Esophagus squamous epithelium (tissue), 5 donors: ENCODE measurements at regions not wholly inside any gene's neighbourhood (a gene's known extent, or its start where the extent isn't known, plus 50 kb on each side); places are given as distances from the start of the nearest gene placed in this dataset.

Experiments
- DNase-seq: peaks from one replicate; lab custom pipeline; 2025; lab: John Stamatoyannopoulos, UW
- H3K27ac ChIP-seq, 4 donors: fragments of 200-600 bp; sonication (generic); one replicate each; pipeline ENCODE4 v1.5.1; 2016 to 2019; ENCODE audit warnings: mild to moderate bottlenecking in 1 of 4
- H3K27me3 ChIP-seq, 4 donors: fragments of 200-600 bp; sonication (generic); 1 replicate in 3 of 4; 2 replicates in 1 of 4; pipeline versions ENCODE4 v1.5.1 to v1.6.0; 2017 to 2021; ENCODE audit warnings: antibody characterized with exemption in 1 of 4
- H3K36me3 ChIP-seq, 3 donors: fragments of 200-600 bp; sonication (generic); one replicate each; pipeline ENCODE4 v1.5.1; 2016 to 2019
- H3K4me1 ChIP-seq, 3 donors: fragments of 200-600 bp; sonication (generic); one replicate each; pipeline ENCODE4 v1.5.1; 2017 to 2019
- H3K4me3 ChIP-seq, 4 donors: fragments of 200-600 bp; sonication (generic); 1 replicate in 3 of 4; 2 replicates in 1 of 4; pipeline ENCODE4 v1.5.1; 2016 to 2019; ENCODE audit warnings: mild to moderate bottlenecking in 2 of 4, moderate library complexity in 1 of 4
- H3K9me3 ChIP-seq, 3 donors: fragments of 200-600 bp; sonication (generic); one replicate each; pipeline ENCODE4 v1.5.1; 2016 to 2019
- POLR2A ChIP-seq, 4 donors: fragments of 450-650 bp; IDR thresholded peaks; one replicate each; pipeline ENCODE4 v1.6.1; 2017; ENCODE audit warnings: antibody characterized with exemption in 4 of 4, mild to moderate bottlenecking in 4 of 4, moderate library complexity in 3 of 4
- WGBS, 2 donors: methylation state at CpG; one replicate each; pipeline ENCODE4 v1.1.5; 2018; 5-methylcytosine and 5-hydroxymethylcytosine counted together
- intact Hi-C: fragments of 100-400 bp; cut with DNase I; formaldehyde crosslinking; loops from one replicate; pipeline ENCODE4 v1.15.0; 2022
- TF ChIP-seq, protein P1 (sequence below), 6 experiments: fragments of 450-650 bp in 4 of 6; fragments of 200-600 bp in 2 of 6; sonication (generic) in 2 of 6; IDR thresholded peaks; one replicate each; pipeline ENCODE4 v1.5.1; 2016 to 2019; ENCODE audit warnings: antibody characterized with exemption in 6 of 6, mild to moderate bottlenecking in 4 of 6, moderate library complexity in 4 of 6
- donor health status: DM: yes; HTN: yes; CAD: no.

- H3K36me3 ChIP-seq: no peaks in the 10 kb centered on the region
- H3K4me1 ChIP-seq: peaks cover 19 to 88% (median 22%) of the 10 kb centered on the region in 3 donors
- no peaks in the 10 kb centered on the region for H3K27me3 ChIP-seq
- WGBS, 2 donors: 71 to 72% methylated on average over 8 of the region's 8 CpGs
- no peaks in the 10 kb centered on the region for H3K9me3 ChIP-seq
- intact Hi-C loops: no loop called here
- no peak for TF ChIP-seq POLR2A (IDR thresholded peaks at IDR 0.05)
- TF ChIP-seq, protein P1, sequence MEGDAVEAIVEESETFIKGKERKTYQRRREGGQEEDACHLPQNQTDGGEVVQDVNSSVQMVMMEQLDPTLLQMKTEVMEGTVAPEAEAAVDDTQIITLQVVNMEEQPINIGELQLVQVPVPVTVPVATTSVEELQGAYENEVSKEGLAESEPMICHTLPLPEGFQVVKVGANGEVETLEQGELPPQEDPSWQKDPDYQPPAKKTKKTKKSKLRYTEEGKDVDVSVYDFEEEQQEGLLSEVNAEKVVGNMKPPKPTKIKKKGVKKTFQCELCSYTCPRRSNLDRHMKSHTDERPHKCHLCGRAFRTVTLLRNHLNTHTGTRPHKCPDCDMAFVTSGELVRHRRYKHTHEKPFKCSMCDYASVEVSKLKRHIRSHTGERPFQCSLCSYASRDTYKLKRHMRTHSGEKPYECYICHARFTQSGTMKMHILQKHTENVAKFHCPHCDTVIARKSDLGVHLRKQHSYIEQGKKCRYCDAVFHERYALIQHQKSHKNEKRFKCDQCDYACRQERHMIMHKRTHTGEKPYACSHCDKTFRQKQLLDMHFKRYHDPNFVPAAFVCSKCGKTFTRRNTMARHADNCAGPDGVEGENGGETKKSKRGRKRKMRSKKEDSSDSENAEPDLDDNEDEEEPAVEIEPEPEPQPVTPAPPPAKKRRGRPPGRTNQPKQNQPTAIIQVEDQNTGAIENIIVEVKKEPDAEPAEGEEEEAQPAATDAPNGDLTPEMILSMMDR (IDR thresholded peaks at IDR 0.05): no peak
- no peak overlapping the region for H3K4me3 ChIP-seq
- peak overlapping the region in 3 of 4 donors; percentile 76 to 85 (median 81) for H3K27ac ChIP-seq
- no peak for DNase-seq
These were observed 338.9 kb downstream of the KLF5 start for GRCh38 chr13:73397496-73398305.

- Histone ChIP-seq H3K4me3 (no peak overlapping the region), H3K4me1 (peaks cover 8 to 68% (median 12%) of the 10 kb centered on the region in 3 donors), H3K9me3 (no peaks in the 10 kb centered on the region), H3K27me3 (no peaks in the 10 kb centered on the region), H3K27ac (peak overlapping the region; percentile 34 to 83 (median 70)), H3K36me3 (no peaks in the 10 kb centered on the region)
- TF ChIP-seq, protein P1 (IDR thresholded peaks at IDR 0.05): no peak
- intact Hi-C loops: no loop called here
- DNase-seq: no peak
These were observed 335.3 kb downstream of the KLF5 start for GRCh38 chr13:73394066-73394465.

GRCh38 chr13:73390100-73390499 lies 331.3 kb downstream of the KLF5 start:
- no peak for DNase-seq
- peak overlapping the region in 3 of 4 donors; percentile 52 to 71 (median 66) for H3K27ac ChIP-seq
- no peak for TF ChIP-seq POLR2A (IDR thresholded peaks at IDR 0.05)
- TF ChIP-seq, protein P1 (IDR thresholded peaks at IDR 0.05): no peak
- no peaks in the 10 kb centered on the region for H3K9me3 ChIP-seq
- no peaks in the 10 kb centered on the region for H3K27me3 ChIP-seq
- no peak overlapping the region for H3K4me3 ChIP-seq
- 71 to 75% methylated on average over 2 of the region's 2 CpGs for WGBS, 2 donors
- H3K36me3 ChIP-seq: no peaks in the 10 kb centered on the region
- intact Hi-C loops: no loop called here
- peaks cover 0 to 47% (median 4%) of the 10 kb centered on the region in 3 donors for H3K4me1 ChIP-seq

DNA sequence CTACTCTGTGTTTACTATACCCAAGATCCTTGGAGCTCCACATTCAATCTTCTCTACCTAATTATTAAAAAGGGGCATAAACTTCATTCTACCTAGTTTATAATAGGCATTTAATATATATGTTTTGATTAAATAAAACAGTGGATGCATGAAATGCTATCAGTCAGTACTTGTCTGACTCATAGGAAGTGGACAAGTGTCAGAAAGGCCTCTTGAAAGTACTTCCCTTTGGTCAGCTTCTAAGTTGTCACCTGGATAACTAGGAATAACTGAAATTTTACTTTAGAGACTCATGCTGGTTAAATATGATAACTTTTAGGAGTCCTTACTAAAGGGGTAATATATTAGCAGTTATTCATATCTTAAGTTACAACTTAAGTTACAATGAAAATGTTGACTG lies 329.8 kb downstream of the KLF5 start:
- Histone ChIP-seq H3K4me1 (peaks cover 0 to 50% (median 2%) of the 10 kb centered on the region in 3 donors), H3K36me3 (no peaks in the 10 kb centered on the region), H3K27ac (no peak overlapping the region), H3K4me3 (no peak overlapping the region), H3K27me3 (no peaks in the 10 kb centered on the region), H3K9me3 (no peaks in the 10 kb centered on the region)
- no peak for DNase-seq
- TF ChIP-seq POLR2A (IDR thresholded peaks at IDR 0.05): no peak
- TF ChIP-seq, protein P1 (IDR thresholded peaks at IDR 0.05): no peak
- intact Hi-C loops: no loop called here

GRCh38 chr13:73387318-73387717 lies 328.5 kb downstream of the KLF5 start:
- no peaks in the 10 kb centered on the region for H3K9me3 ChIP-seq
- 91 to 93% methylated on average over 4 to 6 of the region's 6 CpGs for WGBS, 2 donors
- intact Hi-C loops: no loop called here
- no peak for DNase-seq
- no peaks in the 10 kb centered on the region for H3K36me3 ChIP-seq
- no peak for TF ChIP-seq POLR2A (IDR thresholded peaks at IDR 0.05)
- TF ChIP-seq, protein P1 (IDR thresholded peaks at IDR 0.05): no peak
- H3K27ac ChIP-seq: no peak overlapping the region
- no peak overlapping the region for H3K4me3 ChIP-seq
- no peaks in the 10 kb centered on the region for H3K27me3 ChIP-seq
- peaks cover 0 to 43% (median 0%) of the 10 kb centered on the region in 3 donors for H3K4me1 ChIP-seq
